Upper lobe of left lung (tissue), 6 donors: ENCODE measurements at regions not wholly inside any gene's neighbourhood (a gene's known extent, or its start where the extent isn't known, plus 50 kb on each side); places are given as distances from the start of the nearest gene placed in this dataset.
A peak's percentile ranks its signal among the peaks of the same experiment; 100 is the strongest.

ENCODE experiments used
- ATAC-seq, 2 donors: fragments of 200-7000 bp; cut with Tn5 transposase; one replicate each; pipeline ENCODE4 v1.9.1; 2022; ENCODE audit warnings: mild to moderate bottlenecking in 2 of 2, moderate library complexity in 2 of 2; ENCODE audit not compliant: low FRiP score in 2 of 2
- DNase-seq, 2 donors: peaks; one replicate each; pipeline ENCODE4 v3.0.0-alpha.2; 2019 to 2020
- H3K27ac ChIP-seq, 4 donors: fragments of 200-600 bp; sonication (generic); one replicate each; pipeline ENCODE4 v1.5.1; 2016 to 2019
- H3K27me3 ChIP-seq, 4 donors: fragments of 200-600 bp; sonication (generic); one replicate each; pipeline ENCODE4 v1.5.1; 2017 to 2019
- H3K36me3 ChIP-seq, 4 donors: fragments of 200-600 bp; sonication (generic); one replicate each; pipeline ENCODE4 v1.5.1; 2016 to 2019
- H3K4me1 ChIP-seq, 4 donors: fragments of 200-600 bp; sonication (generic); one replicate each; pipeline ENCODE4 v1.5.1; 2018 to 2019
- H3K4me3 ChIP-seq, 4 donors: fragments of 200-600 bp; sonication (generic); one replicate each; pipeline ENCODE4 v1.5.1; 2017 to 2019; ENCODE audit warnings: mild to moderate bottlenecking in 2 of 4, moderate library complexity in 1 of 4
- H3K9me3 ChIP-seq, 4 donors: fragments of 200-600 bp; sonication (generic); one replicate each; pipeline ENCODE4 v1.5.1; 2018 to 2019
- EP300 ChIP-seq, 4 donors: sonication (generic); formaldehyde crosslinking; IDR thresholded peaks; one replicate each; pipeline ENCODE4 v1.5.1; 2017; ENCODE audit warnings: antibody characterized with exemption in 4 of 4, control low read depth in 2 of 4
- POLR2A ChIP-seq, 4 donors: fragments of 450-650 bp; IDR thresholded peaks; one replicate each; pipeline ENCODE4 v1.5.1; 2016 to 2017; ENCODE audit warnings: antibody characterized with exemption in 4 of 4, mild to moderate bottlenecking in 2 of 4
- POLR2AphosphoS5 ChIP-seq, 2 donors: sonication (generic); formaldehyde crosslinking; IDR thresholded peaks; one replicate each; pipeline ENCODE4 v1.5.1; 2017; ENCODE audit warnings: antibody characterized with exemption in 2 of 2
- WGBS, 2 donors: methylation state at CpG; one replicate each; pipeline ENCODE4 v1.1.5; 2017 to 2018; 5-methylcytosine and 5-hydroxymethylcytosine counted together
- TF ChIP-seq, protein P1 (sequence below), 6 experiments: fragments of 450-650 bp in 4 of 6; fragments of 200-600 bp in 2 of 6; sonication (generic) in 2 of 6; IDR thresholded peaks; one replicate each; pipeline ENCODE4 v1.5.1; 2016 to 2019; ENCODE audit warnings: antibody characterized with exemption in 6 of 6
- donor health status: DM: no; HTN: no; CAD: no; lungs with moderate emphysema.
- donor health status: DM: no; HTN: yes; CAD: no; lungs with severe emphysema.

DNA sequence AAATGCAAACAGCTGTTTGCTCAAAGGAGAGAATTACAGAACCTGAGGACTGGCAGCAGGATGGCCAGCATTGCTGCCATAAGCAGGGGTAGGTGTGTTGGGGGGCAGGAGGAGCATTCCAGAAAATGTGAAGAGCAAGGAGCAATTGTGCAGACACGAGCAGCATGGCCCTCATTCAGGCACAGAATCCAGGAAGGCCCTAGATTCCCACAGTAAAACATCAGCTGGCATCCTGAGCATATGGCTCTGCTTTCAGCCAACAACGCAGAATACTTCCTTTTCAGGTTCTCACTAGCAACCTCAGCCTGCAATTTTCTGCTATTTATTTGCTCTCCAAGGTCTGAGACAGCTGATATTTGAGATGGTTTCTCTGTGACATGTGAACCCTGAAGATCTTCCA is 243.4 kb upstream of the POU3F2 start:
- Histone ChIP-seq H3K4me3 (no peak overlapping the region), H3K4me1 (no peaks in the 10 kb centered on the region), H3K36me3 (no peaks in the 10 kb centered on the region), H3K27me3 (no peaks in the 10 kb centered on the region), H3K27ac (no peak overlapping the region), H3K9me3 (no peaks in the 10 kb centered on the region)
- WGBS, 2 donors: 32 to 52% methylated on average over 2 of the region's 2 CpGs
- ATAC-seq: no peak
- TF ChIP-seq, protein P1, sequence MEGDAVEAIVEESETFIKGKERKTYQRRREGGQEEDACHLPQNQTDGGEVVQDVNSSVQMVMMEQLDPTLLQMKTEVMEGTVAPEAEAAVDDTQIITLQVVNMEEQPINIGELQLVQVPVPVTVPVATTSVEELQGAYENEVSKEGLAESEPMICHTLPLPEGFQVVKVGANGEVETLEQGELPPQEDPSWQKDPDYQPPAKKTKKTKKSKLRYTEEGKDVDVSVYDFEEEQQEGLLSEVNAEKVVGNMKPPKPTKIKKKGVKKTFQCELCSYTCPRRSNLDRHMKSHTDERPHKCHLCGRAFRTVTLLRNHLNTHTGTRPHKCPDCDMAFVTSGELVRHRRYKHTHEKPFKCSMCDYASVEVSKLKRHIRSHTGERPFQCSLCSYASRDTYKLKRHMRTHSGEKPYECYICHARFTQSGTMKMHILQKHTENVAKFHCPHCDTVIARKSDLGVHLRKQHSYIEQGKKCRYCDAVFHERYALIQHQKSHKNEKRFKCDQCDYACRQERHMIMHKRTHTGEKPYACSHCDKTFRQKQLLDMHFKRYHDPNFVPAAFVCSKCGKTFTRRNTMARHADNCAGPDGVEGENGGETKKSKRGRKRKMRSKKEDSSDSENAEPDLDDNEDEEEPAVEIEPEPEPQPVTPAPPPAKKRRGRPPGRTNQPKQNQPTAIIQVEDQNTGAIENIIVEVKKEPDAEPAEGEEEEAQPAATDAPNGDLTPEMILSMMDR (IDR thresholded peaks at IDR 0.05): no peak
- TF ChIP-seq EP300 (IDR thresholded peaks at IDR 0.05) (no peak), POLR2A (IDR thresholded peaks at IDR 0.05) (no peak), POLR2AphosphoS5 (IDR thresholded peaks at IDR 0.05) (no peak)
- no peak for DNase-seq

DNA sequence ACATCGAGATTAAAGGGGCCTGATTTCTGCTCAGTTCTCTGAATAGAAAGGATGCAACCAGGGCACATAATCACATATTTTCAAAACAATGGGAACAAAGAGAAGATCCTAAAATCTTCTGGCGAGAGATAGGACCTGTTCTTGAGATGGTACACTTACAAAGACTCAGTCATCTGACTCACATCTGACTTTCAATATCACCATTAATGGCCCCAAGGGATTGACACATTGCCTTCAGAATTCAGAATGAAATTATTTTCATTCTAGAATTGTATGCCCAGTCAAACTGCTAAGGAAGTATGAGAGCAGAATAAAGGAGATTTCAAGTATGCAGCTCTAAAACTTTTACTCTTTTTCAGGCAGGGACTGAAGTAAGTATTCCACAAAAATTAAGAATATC is 240.7 kb upstream of the POU3F2 start:
- H3K27ac ChIP-seq: no peak overlapping the region
- ATAC-seq: no peak
- 60 to 89% methylated on average over 2 of the region's 2 CpGs for WGBS, 2 donors

DNA sequence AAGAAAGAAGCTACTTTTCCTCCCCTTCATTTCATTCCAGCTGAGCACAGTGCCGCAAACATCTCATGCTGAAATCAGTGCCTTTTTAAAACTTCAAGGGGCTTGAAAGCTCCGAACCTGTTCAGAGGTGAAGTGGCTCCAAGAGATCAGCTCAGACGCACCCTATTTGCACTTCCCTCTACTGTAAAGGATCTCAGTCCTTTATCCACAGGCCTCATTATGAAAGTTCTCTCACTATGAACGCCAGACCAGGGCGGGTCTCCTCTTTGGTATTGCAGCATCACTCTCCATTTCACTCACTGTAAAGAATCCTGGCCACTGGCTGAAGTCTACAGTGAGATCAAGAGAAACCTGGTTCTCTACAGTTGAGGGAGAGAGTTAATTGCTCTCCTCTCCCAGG is 232.7 kb upstream of the POU3F2 start:
- Histone ChIP-seq H3K9me3 (no peaks in the 10 kb centered on the region), H3K27me3 (no peaks in the 10 kb centered on the region), H3K4me1 (no peaks in the 10 kb centered on the region), H3K4me3 (no peak overlapping the region), H3K27ac (no peak overlapping the region), H3K36me3 (no peaks in the 10 kb centered on the region)
- DNase-seq (peak in 1 of 2 donors; percentile 48), ATAC-seq (peak in 1 of 2 donors; percentile 77)
- TF ChIP-seq POLR2A (IDR thresholded peaks at IDR 0.05) (no peak), EP300 (IDR thresholded peaks at IDR 0.05) (no peak), POLR2AphosphoS5 (IDR thresholded peaks at IDR 0.05) (no peak)
- TF ChIP-seq, protein P1 (IDR thresholded peaks at IDR 0.05): no peak
- 64 to 66% methylated on average over 5 of the region's 5 CpGs for WGBS, 2 donors

More for the DNA sequence above, 240.7 kb upstream of the POU3F2 start:
- Histone ChIP-seq H3K27me3 (no peaks in the 10 kb centered on the region), H3K36me3 (no peaks in the 10 kb centered on the region), H3K4me1 (no peaks in the 10 kb centered on the region), H3K4me3 (no peak overlapping the region), H3K9me3 (no peaks in the 10 kb centered on the region)
- no peak for DNase-seq
- TF ChIP-seq, protein P1 (IDR thresholded peaks at IDR 0.05): no peak
- TF ChIP-seq POLR2AphosphoS5 (IDR thresholded peaks at IDR 0.05) (no peak), EP300 (IDR thresholded peaks at IDR 0.05) (no peak), POLR2A (IDR thresholded peaks at IDR 0.05) (no peak)

DNA sequence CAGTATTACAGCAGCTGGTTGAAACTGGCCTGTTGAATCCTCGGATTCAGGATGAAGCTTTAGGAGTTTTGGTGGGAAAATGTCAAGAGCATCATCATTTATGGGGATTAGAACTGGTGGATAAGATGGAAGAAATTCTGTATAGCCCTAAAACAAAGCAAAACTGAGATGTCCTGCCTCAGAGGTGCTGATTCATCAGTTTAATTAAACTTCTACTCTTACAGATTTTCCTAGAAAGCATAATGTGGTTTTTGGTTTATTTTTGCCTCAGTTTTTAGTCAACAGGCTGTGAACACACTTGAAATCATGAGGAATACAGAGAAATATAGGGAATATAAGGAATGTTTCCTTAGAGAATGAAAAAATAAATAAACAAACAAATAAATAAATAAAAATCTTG is 228.7 kb upstream of the POU3F2 start:
- Histone ChIP-seq H3K4me3 (no peak overlapping the region), H3K27ac (no peak overlapping the region), H3K4me1 (no peaks in the 10 kb centered on the region), H3K27me3 (no peaks in the 10 kb centered on the region), H3K36me3 (no peaks in the 10 kb centered on the region), H3K9me3 (no peaks in the 10 kb centered on the region)
- DNase-seq (no peak), ATAC-seq (no peak)
- TF ChIP-seq POLR2AphosphoS5 (IDR thresholded peaks at IDR 0.05): no peak
- no peak for TF ChIP-seq EP300 (IDR thresholded peaks at IDR 0.05)
- 60 to 65% methylated on average over 1 of the region's 1 CpG for WGBS, 2 donors

- Histone ChIP-seq H3K27me3 (no peaks in the 10 kb centered on the region), H3K4me1 (no peaks in the 10 kb centered on the region), H3K36me3 (no peaks in the 10 kb centered on the region), H3K4me3 (no peak overlapping the region), H3K9me3 (no peaks in the 10 kb centered on the region), H3K27ac (no peak overlapping the region)
- no peak for ATAC-seq
- TF ChIP-seq POLR2AphosphoS5 (IDR thresholded peaks at IDR 0.05) (no peak), EP300 (IDR thresholded peaks at IDR 0.05) (no peak), POLR2A (IDR thresholded peaks at IDR 0.05) (no peak)
- TF ChIP-seq, protein P1 (IDR thresholded peaks at IDR 0.05): no peak
- no peak for DNase-seq
- WGBS, 2 donors: 68 to 71% methylated on average over 4 of the region's 4 CpGs
Measured at GRCh38 chr6:98627129-98627775, 207.1 kb upstream of the POU3F2 start.
